Loucy (cell line): ENCODE measurements at regions not wholly inside any gene's neighbourhood (a gene's known extent, or its start where the extent isn't known, plus 50 kb on each side); places are given as distances from the start of the nearest gene placed in this dataset.

Experiments used
- H2AFZ ChIP-seq: fragments of 200-600 bp; sonication (generic); 2 replicates; pipeline ENCODE4 v1.6.0; 2016; ENCODE audit warnings: antibody characterized with exemption, mild to moderate bottlenecking, low read length, moderate library complexity
- H3F3A ChIP-seq: fragments of 200-600 bp; 2 replicates; pipeline ENCODE4 v1.6.0; 2016; ENCODE audit warnings: antibody characterized with exemption, low read depth, mild to moderate bottlenecking
- H3K27me3 ChIP-seq: fragments of 200-600 bp; sonication (generic); 2 replicates; pipeline ENCODE4 v1.6.1; 2014; ENCODE audit warnings: low read length, mild to moderate bottlenecking; ENCODE audit not compliant: insufficient read depth, poor library complexity, severe bottlenecking
- H3K36me3 ChIP-seq: fragments of 200-600 bp; sonication (generic); 2 replicates; pipeline ENCODE4 v1.6.1; 2016; ENCODE audit warnings: low read length; ENCODE audit not compliant: insufficient read depth
- H3K4me1 ChIP-seq: fragments of 200-600 bp; sonication (generic); 2 replicates; pipeline ENCODE4 v1.5.1; 2014; ENCODE audit warnings: low read length, mild to moderate bottlenecking; ENCODE audit not compliant: insufficient read depth, poor library complexity, severe bottlenecking
- H3K4me2 ChIP-seq: fragments of 200-600 bp; sonication (generic); 2 replicates; pipeline ENCODE4 v1.6.0; 2014; ENCODE audit warnings: antibody characterized with exemption, low read length, low read depth, mild to moderate bottlenecking; ENCODE audit not compliant: poor library complexity, severe bottlenecking
- H3K4me3 ChIP-seq: fragments of 200-600 bp; sonication (generic); 2 replicates; pipeline ENCODE4 v1.5.1; 2014; ENCODE audit warnings: low read length, mild to moderate bottlenecking, mixed read lengths; ENCODE audit not compliant: poor library complexity, severe bottlenecking
- H3K79me2 ChIP-seq: fragments of 200-600 bp; sonication (generic); 2 replicates; pipeline ENCODE4 v1.6.1; 2014; ENCODE audit warnings: low read length; ENCODE audit not compliant: insufficient read depth
- H3K9ac ChIP-seq: fragments of 200-600 bp; sonication (generic); 2 replicates; pipeline ENCODE4 v1.6.0; 2014; ENCODE audit warnings: mild to moderate bottlenecking, low read depth, low read length, moderate library complexity; ENCODE audit not compliant: poor library complexity, severe bottlenecking
- H3K9me2 ChIP-seq: fragments of 200-600 bp; sonication (generic); replicated peaks from 2 replicates; pipeline ENCODE4 v1.6.1; 2016; ENCODE audit warnings: low read depth, low read length, mixed read lengths
- H3K9me3 ChIP-seq: fragments of 200-600 bp; sonication (generic); 2 replicates; pipeline ENCODE4 v1.6.1; 2014; ENCODE audit warnings: mild to moderate bottlenecking, antibody characterized with exemption, low read length, low read depth; ENCODE audit not compliant: insufficient read depth
- H4K20me1 ChIP-seq: fragments of 200-600 bp; sonication (generic); 2 replicates; pipeline ENCODE4 v1.6.0; 2014; ENCODE audit warnings: antibody characterized with exemption, low read length, mild to moderate bottlenecking; ENCODE audit not compliant: insufficient read depth, poor library complexity, severe bottlenecking
- CTCF ChIP-seq: fragments of 200-600 bp; sonication (generic); conservative IDR thresholded peaks from 2 replicates; pipeline ENCODE4 v1.5.1; 2014; ENCODE audit warnings: mild to moderate bottlenecking, antibody characterized with exemption, low read length
- EZH2phosphoT487 ChIP-seq: fragments of 200-600 bp; IDR thresholded peaks from 2 replicates; pipeline ENCODE4 v1.6.1; 2018; ENCODE audit warnings: antibody characterized with exemption, mild to moderate bottlenecking, moderate library complexity, borderline replicate concordance

GRCh38 chr4:136112116-136112515 is 1420.2 kb downstream of the PCDH18 start:
- H3K4me3 ChIP-seq = peak overlapping the region; percentile 12
- no peaks in the 10 kb centered on the region for H3K36me3 ChIP-seq
- no peak overlapping the region for H3K9ac ChIP-seq
- H3K27me3 ChIP-seq = no peaks in the 10 kb centered on the region
- TF ChIP-seq EZH2phosphoT487 = no peak
- TF ChIP-seq CTCF = no peak
- no peaks in the 10 kb centered on the region for H3F3A ChIP-seq
- no peaks in the 10 kb centered on the region for H3K9me2 ChIP-seq
- H3K4me1 ChIP-seq = peaks cover 37% of the 10 kb centered on the region
- no peaks in the 10 kb centered on the region for H3K9me3 ChIP-seq
- H4K20me1 ChIP-seq = no peaks in the 10 kb centered on the region
- no peaks in the 10 kb centered on the region for H3K79me2 ChIP-seq
- peak overlapping the region; percentile 38 for H3K4me2 ChIP-seq
- no peak overlapping the region for H2AFZ ChIP-seq

GRCh38 chr4:136106753-136107152 is 1425.5 kb downstream of the PCDH18 start:
- no peaks in the 10 kb centered on the region for H3K79me2 ChIP-seq
- H3K4me2 ChIP-seq = no peak overlapping the region
- no peaks in the 10 kb centered on the region for H3K9me3 ChIP-seq
- H3K4me1 ChIP-seq = peaks cover 5% of the 10 kb centered on the region
- H3K36me3 ChIP-seq = no peaks in the 10 kb centered on the region
- H3K27me3 ChIP-seq = no peaks in the 10 kb centered on the region
- H2AFZ ChIP-seq = no peak overlapping the region
- no peak overlapping the region for H3K9ac ChIP-seq
- H4K20me1 ChIP-seq = no peaks in the 10 kb centered on the region
- TF ChIP-seq EZH2phosphoT487 (no peak), CTCF (no peak)
- no peaks in the 10 kb centered on the region for H3F3A ChIP-seq
- no peak overlapping the region for H3K4me3 ChIP-seq
- H3K9me2 ChIP-seq = no peaks in the 10 kb centered on the region

GRCh38 chr4:136103616-136104015 is 1428.7 kb downstream of the PCDH18 start:
- Histone ChIP-seq H3K4me2 (no peak overlapping the region), H4K20me1 (no peaks in the 10 kb centered on the region), H3K79me2 (no peaks in the 10 kb centered on the region), H3F3A (no peaks in the 10 kb centered on the region), H3K9me3 (no peaks in the 10 kb centered on the region), H3K9ac (no peak overlapping the region), H2AFZ (no peak overlapping the region), H3K27me3 (no peaks in the 10 kb centered on the region), H3K36me3 (no peaks in the 10 kb centered on the region), H3K4me1 (no peaks in the 10 kb centered on the region), H3K4me3 (no peak overlapping the region), H3K9me2 (no peaks in the 10 kb centered on the region)
- TF ChIP-seq CTCF (no peak), EZH2phosphoT487 (no peak)
